ENCODE measurements at regions not wholly inside any gene's neighbourhood (a gene's known extent, or its start where the extent isn't known, plus 50 kb on each side); places are given as distances from the start of the nearest gene placed in this dataset.

- TF ChIP-seq CTCF (IDR thresholded peaks at IDR 0.05; ENCODE audit: control extremely low read depth in 1 of 3, insufficient read depth in 1 of 3, low read depth in 1 of 3, low read length in 3 of 3) (no peak), GABPA (IDR thresholded peaks at IDR 0.05; ENCODE audit: borderline replicate concordance, insufficient read depth, low read length) (no peak), CHD1 (IDR thresholded peaks at IDR 0.05; ENCODE audit: low read depth, low read length) (no peak), RAD21 (IDR thresholded peaks at IDR 0.05 in 1 of 2, conservative IDR thresholded peaks at IDR 0.05 in 1 of 2; ENCODE audit: low read depth in 2 of 2, low read length in 2 of 2) (no peak), EZH2 (IDR thresholded peaks at IDR 0.05; ENCODE audit: low read depth, low read length, severe bottlenecking) (no peak), POLR2A (IDR thresholded peaks at IDR 0.05; ENCODE audit: control extremely low read depth in 1 of 2, low read depth in 2 of 2, low read length in 2 of 2) (no peak), POLR2AphosphoS5 (IDR thresholded peaks at IDR 0.05; ENCODE audit: low read depth, low read length) (no peak), SIN3A (conservative IDR thresholded peaks at IDR 0.05 in 1 of 2, IDR thresholded peaks at IDR 0.05 in 1 of 2; ENCODE audit: low read depth in 1 of 2, low read length in 2 of 2) (no peak), CHD2 (IDR thresholded peaks at IDR 0.05; ENCODE audit: low read length) (no peak), MAX (IDR thresholded peaks at IDR 0.05) (no peak), SP1 (IDR thresholded peaks at IDR 0.05; ENCODE audit: low read depth, low read length) (no peak), ATF3 (IDR thresholded peaks at IDR 0.05; ENCODE audit: insufficient read depth, low read depth, low read length) (no peak), TAF1 (IDR thresholded peaks at IDR 0.05; ENCODE audit: low read depth, low read length) (no peak), PHF8 (conservative IDR thresholded peaks at IDR 0.05; ENCODE audit: low read depth, low read length) (no peak)
These were observed 50.8 kb upstream of the PPP1R9A start for GRCh38 chr7:94856643-94857042.

Data from H1 (cell line).